ENCODE measurements at regions not wholly inside any gene's neighbourhood (a gene's known extent, or its start where the extent isn't known, plus 50 kb on each side); places are given as distances from the start of the nearest gene placed in this dataset.

DNA sequence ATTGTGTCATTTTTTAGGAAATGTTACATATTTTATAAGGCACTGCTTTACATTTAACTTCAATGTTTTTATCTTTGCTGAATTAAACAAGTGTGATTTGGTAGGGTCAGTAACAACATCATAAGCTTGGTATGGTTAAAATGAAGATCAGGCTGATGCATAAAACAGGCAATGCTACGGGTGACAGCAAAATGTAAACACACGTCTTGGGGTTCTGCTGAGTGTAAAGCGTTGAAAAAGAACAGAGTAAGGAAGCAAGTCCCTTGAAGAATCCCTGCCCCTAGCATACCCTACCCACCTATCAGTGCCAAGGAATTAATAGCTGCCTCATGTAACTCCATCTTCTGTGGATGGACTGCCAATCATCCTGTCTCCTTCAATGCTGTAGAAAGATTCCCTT is 157.0 kb downstream of the CBLL2 start:
- no peak for TF ChIP-seq EZH2phosphoT487 (IDR thresholded peaks at IDR 0.05; ENCODE audit: low read length)
- TF ChIP-seq, protein P1, sequence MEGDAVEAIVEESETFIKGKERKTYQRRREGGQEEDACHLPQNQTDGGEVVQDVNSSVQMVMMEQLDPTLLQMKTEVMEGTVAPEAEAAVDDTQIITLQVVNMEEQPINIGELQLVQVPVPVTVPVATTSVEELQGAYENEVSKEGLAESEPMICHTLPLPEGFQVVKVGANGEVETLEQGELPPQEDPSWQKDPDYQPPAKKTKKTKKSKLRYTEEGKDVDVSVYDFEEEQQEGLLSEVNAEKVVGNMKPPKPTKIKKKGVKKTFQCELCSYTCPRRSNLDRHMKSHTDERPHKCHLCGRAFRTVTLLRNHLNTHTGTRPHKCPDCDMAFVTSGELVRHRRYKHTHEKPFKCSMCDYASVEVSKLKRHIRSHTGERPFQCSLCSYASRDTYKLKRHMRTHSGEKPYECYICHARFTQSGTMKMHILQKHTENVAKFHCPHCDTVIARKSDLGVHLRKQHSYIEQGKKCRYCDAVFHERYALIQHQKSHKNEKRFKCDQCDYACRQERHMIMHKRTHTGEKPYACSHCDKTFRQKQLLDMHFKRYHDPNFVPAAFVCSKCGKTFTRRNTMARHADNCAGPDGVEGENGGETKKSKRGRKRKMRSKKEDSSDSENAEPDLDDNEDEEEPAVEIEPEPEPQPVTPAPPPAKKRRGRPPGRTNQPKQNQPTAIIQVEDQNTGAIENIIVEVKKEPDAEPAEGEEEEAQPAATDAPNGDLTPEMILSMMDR (IDR thresholded peaks at IDR 0.05; ENCODE audit: low read length): no peak

All from MM.1S (cell line).